Osteocyte (in vitro differentiated cells): ENCODE measurements at regions not wholly inside any gene's neighbourhood (a gene's known extent, or its start where the extent isn't known, plus 50 kb on each side); places are given as distances from the start of the nearest gene placed in this dataset.
"Not testable (repeated sequence)": the region's sequence is repeated elsewhere in the genome, so short reads cannot be mapped to it uniquely, and the experiment has no call there.

Source experiments
- DNase-seq: peaks from one replicate; pipeline ENCODE4 v3.0.0; 2021; ENCODE audit warnings: mixed read lengths; ENCODE audit not compliant: unreplicated experiment; ENCODE audit errors: extremely low spot score
- H3K27ac Mint-ChIP-seq: one replicate; pipeline ENCODE4 v1.8.0; 2021; ENCODE audit warnings: mild to moderate bottlenecking, mixed read lengths; ENCODE audit not compliant: unreplicated experiment
- H3K27me3 Mint-ChIP-seq: one replicate; pipeline ENCODE4 v1.8.0; 2021; ENCODE audit warnings: mixed read lengths; ENCODE audit not compliant: unreplicated experiment
- H3K36me3 Mint-ChIP-seq: one replicate; pipeline ENCODE4 v1.8.0; 2021; ENCODE audit warnings: mixed read lengths; ENCODE audit not compliant: unreplicated experiment
- H3K4me1 Mint-ChIP-seq: one replicate; pipeline ENCODE4 v1.8.0; 2021; ENCODE audit warnings: mixed read lengths; ENCODE audit not compliant: unreplicated experiment
- H3K4me3 Mint-ChIP-seq: one replicate; pipeline ENCODE4 v1.8.0; 2021; ENCODE audit warnings: mild to moderate bottlenecking, moderate library complexity, mixed read lengths; ENCODE audit not compliant: unreplicated experiment
- H3K9me3 Mint-ChIP-seq: one replicate; pipeline ENCODE4 v1.8.0; 2021; ENCODE audit warnings: mixed read lengths; ENCODE audit not compliant: unreplicated experiment
- TF ChIP-seq, protein P1 (sequence below): fragments of 200-600 bp; sonication (generic); IDR thresholded peaks from 2 replicates; pipeline ENCODE4 v1.5.0; 2021; ENCODE audit warnings: antibody characterized with exemption, mild to moderate bottlenecking, moderate library complexity

DNA sequence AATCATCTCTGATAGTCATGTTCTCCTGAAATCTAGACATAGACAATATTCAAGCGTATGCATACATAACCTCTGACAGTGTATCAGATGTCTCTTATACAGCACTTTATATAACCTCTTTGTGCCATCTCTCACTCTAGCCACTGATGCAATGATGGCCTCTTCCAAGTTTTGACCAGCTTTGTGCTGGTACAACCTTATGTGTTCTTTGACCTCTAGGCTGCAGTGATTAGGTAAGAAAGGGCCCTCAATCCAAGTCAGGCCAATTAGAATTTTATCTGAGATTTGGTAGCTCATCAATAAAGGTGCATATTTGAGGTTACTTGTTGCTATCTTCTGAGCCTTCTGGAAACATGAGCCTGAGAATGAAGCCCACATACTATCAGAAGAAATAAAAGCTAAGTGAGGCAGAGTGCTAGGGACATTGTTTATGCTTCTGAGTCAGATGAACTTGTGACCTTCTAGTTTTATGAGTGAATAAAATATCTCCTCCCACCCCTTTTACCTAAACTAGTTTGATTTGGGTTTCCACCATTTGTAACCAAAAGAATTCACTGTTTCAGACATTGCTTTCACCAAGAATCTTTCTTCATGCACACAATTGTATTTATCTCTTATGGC is 283.2 kb upstream of the SUCLG2 start:
- Mint-ChIP-seq H3K4me3 (no peak overlapping the region), H3K36me3 (no peaks in the 10 kb centered on the region), H3K27me3 (peaks cover 3% of the 10 kb centered on the region), H3K9me3 (peaks cover 5% of the 10 kb centered on the region), H3K4me1 (no peaks in the 10 kb centered on the region), H3K27ac (no peak overlapping the region)
- TF ChIP-seq, protein P1, sequence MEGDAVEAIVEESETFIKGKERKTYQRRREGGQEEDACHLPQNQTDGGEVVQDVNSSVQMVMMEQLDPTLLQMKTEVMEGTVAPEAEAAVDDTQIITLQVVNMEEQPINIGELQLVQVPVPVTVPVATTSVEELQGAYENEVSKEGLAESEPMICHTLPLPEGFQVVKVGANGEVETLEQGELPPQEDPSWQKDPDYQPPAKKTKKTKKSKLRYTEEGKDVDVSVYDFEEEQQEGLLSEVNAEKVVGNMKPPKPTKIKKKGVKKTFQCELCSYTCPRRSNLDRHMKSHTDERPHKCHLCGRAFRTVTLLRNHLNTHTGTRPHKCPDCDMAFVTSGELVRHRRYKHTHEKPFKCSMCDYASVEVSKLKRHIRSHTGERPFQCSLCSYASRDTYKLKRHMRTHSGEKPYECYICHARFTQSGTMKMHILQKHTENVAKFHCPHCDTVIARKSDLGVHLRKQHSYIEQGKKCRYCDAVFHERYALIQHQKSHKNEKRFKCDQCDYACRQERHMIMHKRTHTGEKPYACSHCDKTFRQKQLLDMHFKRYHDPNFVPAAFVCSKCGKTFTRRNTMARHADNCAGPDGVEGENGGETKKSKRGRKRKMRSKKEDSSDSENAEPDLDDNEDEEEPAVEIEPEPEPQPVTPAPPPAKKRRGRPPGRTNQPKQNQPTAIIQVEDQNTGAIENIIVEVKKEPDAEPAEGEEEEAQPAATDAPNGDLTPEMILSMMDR: no peak
- DNase-seq: no peak

DNA sequence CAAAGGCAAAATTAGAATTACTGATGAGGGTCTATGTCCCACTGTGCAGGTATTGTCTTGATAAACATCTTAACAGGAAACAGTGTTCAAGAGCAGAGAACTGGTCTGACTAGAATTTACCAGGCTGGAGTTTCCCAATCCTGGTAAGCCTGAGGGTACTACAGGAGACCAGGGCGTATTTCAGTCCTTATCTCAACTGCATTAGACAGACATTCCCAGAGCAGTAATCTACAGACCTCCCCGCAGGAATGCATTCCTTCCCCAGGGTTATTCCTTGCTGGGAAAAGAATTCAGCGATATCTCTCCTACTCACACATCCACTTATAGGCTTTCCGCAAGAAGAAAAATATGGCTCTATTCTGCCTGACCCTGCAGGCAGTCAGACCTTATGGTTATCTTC is 276.0 kb upstream of the SUCLG2 start:
- not testable (repeated sequence) for H3K4me3 Mint-ChIP-seq, H3K36me3 Mint-ChIP-seq, DNase-seq, H3K27me3 Mint-ChIP-seq, H3K27ac Mint-ChIP-seq, H3K4me1 Mint-ChIP-seq, H3K9me3 Mint-ChIP-seq

GRCh38 chr3:67923796-67924195 is 269.4 kb upstream of the SUCLG2 start:
- Mint-ChIP-seq H3K9me3 (no peaks in the 10 kb centered on the region), H3K27me3 (peaks cover 4% of the 10 kb centered on the region), H3K4me1 (no peaks in the 10 kb centered on the region), H3K36me3 (no peaks in the 10 kb centered on the region), H3K4me3 (no peak overlapping the region), H3K27ac (no peak overlapping the region)
- no peak for DNase-seq
- TF ChIP-seq, protein P1: no peak

- Mint-ChIP-seq H3K36me3 (no peaks in the 10 kb centered on the region), H3K4me3 (no peak overlapping the region), H3K9me3 (no peaks in the 10 kb centered on the region), H3K27me3 (peaks cover 4% of the 10 kb centered on the region), H3K27ac (no peak overlapping the region), H3K4me1 (no peaks in the 10 kb centered on the region)
- TF ChIP-seq, protein P1: no peak
- DNase-seq: no peak
Observed at GRCh38 chr3:67920969-67921368, 266.6 kb upstream of the SUCLG2 start.

GRCh38 chr3:67920311-67920710 is 265.9 kb upstream of the SUCLG2 start:
- Mint-ChIP-seq H3K36me3 (no peaks in the 10 kb centered on the region), H3K4me1 (no peaks in the 10 kb centered on the region), H3K27me3 (peaks cover 4% of the 10 kb centered on the region), H3K9me3 (no peaks in the 10 kb centered on the region), H3K4me3 (no peak overlapping the region), H3K27ac (no peak overlapping the region)
- TF ChIP-seq, protein P1: no peak
- no peak for DNase-seq

- no peaks in the 10 kb centered on the region for H3K36me3 Mint-ChIP-seq
- H3K27me3 Mint-ChIP-seq: no peaks in the 10 kb centered on the region
- no peak overlapping the region for H3K4me3 Mint-ChIP-seq
- TF ChIP-seq, protein P1: no peak
- no peak for DNase-seq
- no peaks in the 10 kb centered on the region for H3K4me1 Mint-ChIP-seq
- no peaks in the 10 kb centered on the region for H3K9me3 Mint-ChIP-seq
- no peak overlapping the region for H3K27ac Mint-ChIP-seq
Observed at GRCh38 chr3:67916353-67916752, 261.9 kb upstream of the SUCLG2 start.
